SW 1271 (cell line): ENCODE measurements at regions not wholly inside any gene's neighbourhood (a gene's known extent, or its start where the extent isn't known, plus 50 kb on each side); places are given as distances from the start of the nearest gene placed in this dataset.
"Not testable (repeated sequence)": the region's sequence is repeated elsewhere in the genome, so short reads cannot be mapped to it uniquely, and the experiment has no call there.

Source experiments
- DNase-seq, 2 experiments: peaks; one replicate each; lab custom pipeline; 2025; lab: John Stamatoyannopoulos, UW

DNA sequence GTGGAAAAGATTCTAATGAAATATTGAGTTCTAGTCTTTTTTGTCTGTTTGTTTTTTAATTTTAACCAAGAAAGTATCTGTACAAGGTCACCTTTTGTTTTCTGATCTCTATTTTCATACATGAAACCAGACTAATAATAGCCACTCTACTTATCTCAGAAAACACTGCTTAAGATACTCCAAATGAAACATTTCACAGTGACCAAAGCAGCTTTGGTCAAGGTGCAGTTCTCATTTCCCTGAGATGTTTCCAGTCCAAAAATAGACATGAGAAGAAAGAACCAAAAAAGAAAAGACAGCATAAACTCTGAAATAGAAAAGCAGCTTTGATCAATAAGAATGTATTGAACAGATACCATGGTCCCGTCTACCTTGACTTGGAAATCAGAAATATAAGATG lies 782.8 kb downstream of the RAB28 start:
- DNase-seq = no peak

DNA sequence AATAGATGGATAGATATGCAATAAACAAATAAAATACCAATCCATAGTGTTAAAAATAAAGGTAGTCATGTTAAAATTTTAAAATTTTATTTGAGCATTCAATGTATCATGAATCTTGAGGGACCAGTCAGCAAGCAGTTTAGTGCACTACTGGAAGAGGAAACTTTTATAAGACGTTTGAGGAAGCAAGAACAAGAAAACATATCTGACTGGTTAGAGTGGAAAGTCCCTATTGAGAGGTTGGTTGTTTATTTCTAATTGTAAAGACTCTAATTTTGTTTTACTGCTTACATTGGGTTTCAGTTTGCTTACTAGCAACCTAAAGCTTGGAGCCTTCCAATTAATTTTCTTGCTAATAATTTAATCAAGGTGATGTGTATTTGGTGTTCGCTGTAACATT lies 786.2 kb downstream of the RAB28 start:
- DNase-seq = no peak

DNA sequence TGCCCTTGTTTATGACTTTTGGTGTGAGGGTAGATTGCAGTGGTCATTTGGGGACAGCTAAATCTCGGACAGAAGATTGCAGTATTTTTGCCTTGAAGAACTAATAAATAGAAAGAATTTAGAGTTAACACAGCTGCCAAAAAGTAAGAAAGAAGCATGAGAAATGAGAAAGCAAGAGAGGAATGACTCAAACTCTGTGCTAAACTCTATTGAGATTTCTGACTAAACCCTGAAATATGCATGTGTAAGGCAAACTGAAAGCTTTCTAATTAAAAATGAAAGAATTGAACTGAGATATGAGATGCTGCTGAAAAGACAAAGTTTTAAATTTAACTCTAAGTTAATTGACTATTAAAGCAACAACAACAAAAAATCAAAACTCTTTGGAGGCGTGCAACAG lies 791.3 kb downstream of the RAB28 start:
- no peak for DNase-seq

DNA sequence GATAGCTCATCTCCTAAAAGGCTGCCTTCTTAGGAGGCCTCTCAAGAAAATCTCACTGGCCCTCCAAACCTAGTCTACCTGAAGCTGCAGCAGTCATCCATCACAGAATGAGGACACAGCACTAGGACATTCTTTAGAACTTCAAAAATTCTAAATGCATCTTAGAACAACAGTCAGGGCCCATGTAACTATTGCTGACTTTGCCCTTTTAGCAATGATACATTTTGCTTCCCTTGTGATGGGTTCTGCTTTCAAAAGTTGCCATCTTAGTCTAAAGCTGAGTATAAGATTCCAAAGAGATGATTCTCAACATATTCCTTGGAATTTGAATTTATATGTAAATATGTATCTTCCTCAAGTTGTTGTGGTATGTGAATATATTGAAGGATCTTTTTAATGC lies 793.0 kb downstream of the RAB28 start:
- DNase-seq = no peak

DNA sequence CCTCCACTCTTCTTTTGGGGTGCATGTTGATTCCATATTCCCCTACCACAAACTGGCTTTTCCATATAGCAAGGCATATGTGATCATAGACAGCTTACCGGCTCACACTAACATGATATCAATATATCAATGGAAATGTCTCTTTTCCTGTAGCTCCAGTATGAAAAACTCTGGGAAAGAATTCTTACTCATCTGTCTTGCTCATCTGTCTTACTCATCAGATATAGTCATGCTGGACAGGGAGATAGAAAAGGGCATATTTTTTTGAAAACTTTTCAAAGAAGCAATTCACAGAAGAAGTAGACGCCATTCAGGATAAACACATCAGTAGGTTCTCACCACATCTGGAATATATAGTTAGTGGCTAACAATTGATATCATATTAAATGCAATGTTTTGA lies 794.7 kb downstream of the RAB28 start:
- DNase-seq = no peak

DNA sequence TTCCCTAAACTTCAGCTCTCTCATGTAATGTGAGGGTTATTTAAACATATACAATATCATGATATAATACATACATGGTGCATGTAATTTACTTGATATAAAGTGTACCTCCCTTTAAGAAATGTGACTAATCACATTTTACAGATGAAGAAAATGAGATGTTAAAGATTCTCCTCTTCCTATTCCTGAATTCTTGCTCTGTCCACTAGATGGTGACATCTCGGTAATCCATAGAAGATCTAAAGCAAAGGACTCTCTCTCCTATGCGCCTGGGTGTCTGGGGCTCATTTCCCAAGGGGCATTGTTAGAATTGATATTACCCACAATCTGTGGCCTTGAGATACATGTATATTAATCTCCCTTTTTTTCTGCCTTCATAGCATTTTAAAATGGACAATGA lies 804.9 kb downstream of the RAB28 start:
- DNase-seq = peak in 1 of 2 experiments; percentile 6

DNA sequence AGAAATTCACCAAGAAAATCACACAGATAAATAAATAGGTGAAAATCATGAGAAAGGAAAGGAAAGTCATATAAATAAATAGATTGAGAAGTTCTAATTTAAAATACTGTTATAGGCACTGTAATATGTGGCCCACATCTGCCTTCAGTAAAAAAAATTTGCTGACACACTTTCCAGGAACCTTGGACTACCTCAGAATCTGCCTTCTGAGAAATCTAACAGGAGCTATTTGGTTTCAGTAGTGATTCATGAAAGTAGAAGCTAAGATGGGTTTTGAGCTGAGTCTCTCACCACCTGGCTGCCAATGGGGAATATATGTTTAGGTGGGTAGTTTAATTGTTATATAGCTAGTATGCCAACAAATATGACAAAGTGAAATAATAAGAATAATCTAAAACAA lies 810.0 kb downstream of the RAB28 start:
- no peak for DNase-seq

DNA sequence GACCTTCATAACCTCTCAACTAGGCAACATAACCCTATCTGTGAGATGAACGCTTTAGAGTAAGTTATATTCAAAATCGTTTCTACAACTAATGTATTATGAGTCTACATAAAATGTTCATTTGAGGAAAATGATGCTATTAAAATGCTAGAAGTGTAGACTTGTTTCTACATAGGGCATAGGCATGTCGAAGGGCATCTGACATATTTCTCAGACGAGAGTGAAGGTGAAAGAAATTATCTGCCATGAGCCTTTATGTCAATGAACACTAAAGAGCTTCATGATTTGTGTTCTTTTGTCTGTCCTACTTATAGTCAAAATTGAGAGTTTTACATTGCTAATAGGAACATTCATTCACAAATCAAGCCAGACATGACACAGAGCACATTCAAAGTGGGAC lies 811.8 kb downstream of the RAB28 start:
- DNase-seq = no peak

DNA sequence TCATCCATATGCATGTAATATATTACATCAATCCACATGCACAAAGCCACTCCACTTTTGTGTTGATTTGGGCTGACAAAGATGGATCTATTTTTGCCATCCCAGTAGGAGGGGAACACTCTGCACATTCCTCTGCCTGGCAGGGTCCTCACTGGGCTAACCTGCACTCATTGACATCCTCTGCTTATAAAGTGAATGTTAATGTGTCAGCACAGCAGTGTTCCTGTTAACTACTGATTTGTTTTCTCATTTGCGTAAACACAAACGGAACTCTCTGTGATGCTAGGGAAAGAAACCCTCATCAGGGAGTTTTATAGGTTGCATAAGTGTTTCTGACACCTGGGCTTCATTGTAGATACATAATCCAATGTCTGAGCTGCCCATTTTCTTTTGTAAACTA lies 826.0 kb downstream of the RAB28 start:
- no peak for DNase-seq

DNA sequence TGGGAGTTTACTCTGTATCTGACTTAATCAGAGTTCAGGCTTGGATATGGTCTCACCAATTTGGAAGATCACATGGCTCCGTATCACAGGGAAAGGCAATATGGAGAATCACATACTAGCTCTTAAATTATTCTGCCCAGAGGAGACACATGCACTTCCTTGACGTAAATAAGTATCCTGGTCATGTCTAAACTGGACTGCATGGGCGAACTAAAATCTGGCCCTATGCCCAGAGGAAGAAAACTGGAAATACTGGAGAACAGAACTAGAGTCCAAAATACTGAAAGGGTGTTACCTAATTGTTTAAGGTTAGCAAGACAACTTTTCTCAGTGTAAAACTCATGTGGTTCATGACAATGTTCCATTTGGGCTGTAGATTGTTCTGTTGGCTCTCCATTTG lies 832.3 kb downstream of the RAB28 start:
- DNase-seq = no peak

DNA sequence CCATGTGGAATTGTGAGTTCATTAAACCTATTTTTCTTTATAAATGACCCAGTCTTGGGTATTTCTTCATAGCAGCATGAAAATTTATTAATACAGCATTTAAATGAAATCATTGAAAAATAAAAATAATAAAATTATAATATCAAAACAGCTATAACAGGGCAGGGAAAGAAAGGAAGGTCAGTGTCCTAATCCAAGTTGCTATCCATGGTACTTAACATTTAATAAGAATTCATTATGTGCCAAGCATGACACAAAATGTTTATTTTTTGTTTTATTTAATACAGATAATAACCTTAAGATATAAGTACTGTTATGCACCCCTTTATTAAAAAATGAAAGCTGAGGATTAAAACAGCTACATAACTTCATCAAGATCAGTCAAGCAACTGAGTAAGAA lies 838.4 kb downstream of the RAB28 start:
- no peak for DNase-seq

DNA sequence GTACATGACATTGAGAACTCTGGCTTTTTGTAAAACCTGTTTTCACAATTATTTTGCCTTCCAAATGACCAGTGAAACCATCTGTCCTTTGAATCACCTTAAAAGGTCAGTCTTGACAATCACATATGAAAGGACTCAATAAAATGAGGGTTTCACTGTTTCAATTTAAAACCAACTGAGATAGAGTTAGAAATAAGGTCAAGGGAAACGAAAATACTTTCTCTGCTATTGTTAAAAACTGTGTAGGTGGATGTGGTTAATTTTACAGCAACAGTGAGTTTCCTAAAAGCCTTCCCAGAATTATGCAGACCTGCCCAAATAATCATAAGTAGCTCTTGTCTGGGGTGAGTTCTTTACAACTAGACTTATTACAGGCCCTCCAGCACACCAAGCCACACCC lies 839.9 kb downstream of the RAB28 start:
- no peak for DNase-seq

DNA sequence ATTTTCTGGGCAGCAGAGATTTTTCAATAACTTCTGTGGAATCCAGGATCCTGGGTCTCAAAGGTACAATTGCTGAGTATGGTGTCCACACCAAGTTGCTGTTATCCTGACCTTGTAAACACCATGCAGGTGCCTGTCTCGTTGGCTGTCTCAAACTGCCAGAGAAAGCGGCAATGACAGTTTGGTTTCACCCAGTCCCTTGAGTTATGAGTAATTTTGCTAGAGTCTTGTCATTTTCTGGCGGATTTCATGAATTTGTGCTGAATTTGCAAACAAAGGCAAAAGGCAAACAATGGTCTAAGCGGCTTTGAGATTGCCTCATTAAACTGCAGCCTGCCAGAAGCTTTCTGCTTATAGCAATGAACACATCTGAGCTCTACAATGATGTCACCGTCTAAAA lies 847.9 kb downstream of the RAB28 start:
- DNase-seq = no peak

DNA sequence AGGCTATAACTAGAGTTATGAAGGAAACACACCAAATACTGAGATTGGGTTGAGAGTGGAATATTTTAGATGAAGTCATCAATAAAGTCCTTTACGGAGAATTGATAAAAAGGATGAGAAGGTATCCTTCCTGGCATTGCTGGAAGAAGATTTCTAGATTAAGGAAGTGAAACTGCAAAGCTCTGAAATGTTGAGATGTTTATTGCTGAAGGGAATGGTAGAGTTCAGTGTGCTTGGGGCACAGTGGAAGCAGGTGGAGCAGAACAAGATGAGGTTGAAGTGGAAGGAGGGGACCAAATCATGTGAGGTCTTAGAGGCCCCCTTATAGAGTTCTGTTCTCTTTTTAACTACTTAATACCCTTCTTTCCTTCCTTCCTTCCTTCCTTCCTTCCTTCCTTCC lies 848.5 kb downstream of the RAB28 start:
- no peak for DNase-seq

DNA sequence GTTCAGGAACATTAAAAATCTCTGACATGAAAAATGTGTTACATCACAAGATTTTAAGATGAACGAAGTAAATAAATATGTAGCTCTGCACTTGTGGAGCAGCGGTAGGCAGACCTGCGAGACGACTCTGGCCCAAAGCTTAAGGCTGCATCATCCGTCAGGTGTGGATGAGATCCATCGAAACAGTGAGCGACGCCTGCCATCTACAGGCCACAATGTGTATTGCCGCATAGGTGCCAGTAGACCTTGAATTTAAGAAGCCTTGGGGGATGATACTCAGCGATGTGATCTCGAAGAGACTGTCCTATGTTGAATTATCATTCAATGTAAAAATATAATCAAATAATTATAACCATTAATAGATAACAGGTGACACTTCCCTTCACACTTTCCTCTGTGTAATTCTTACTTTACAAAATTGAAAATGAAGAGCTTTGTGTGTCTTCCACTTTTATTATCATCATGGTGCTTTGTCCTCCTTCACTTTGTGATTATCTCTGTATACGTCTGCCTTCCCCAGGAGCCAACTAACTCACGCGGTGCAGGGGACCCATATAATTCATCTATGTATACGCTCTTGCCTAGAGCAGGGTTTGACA lies 851.0 kb downstream of the RAB28 start:
- peak in 1 of 2 experiments; percentile 49 for DNase-seq

DNA sequence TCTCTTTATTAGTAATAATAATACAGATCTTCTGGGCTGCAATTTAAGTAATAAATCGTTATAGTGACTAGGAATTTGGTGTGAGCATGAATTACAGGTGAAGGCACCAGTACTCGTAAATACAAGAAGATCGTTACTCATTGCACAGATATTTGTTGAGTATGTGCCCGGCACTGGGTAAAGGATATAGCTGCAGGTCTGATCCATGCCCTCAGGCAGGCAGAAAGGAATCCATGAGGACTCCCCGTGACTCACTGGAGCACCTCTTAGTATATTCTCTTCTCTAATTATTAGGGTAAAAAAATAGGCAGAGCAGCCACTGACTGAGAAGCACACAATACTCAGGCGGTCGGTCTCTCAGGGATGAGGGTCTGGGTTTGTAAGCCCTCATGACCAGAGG lies 868.3 kb downstream of the RAB28 start:
- DNase-seq = no peak

DNA sequence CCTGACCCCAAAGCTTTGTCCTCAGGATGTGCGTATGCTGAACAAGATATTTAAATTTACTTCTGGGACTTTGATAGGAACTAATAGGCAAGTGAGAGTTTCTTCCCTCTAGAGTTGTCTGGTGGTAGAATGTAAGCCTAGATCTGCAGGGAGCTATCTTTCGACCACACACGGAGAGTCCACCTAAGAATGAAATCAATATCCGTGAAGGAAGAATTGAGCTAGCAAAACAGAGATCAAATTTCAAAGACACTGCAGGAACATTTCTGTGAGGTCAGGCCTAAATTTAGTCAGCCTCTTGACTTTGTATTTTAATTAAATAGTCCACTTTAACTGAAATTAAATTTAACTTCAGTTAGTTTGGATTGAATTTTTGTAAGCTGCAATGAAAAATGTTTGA lies 871.3 kb downstream of the RAB28 start:
- DNase-seq = no peak

DNA sequence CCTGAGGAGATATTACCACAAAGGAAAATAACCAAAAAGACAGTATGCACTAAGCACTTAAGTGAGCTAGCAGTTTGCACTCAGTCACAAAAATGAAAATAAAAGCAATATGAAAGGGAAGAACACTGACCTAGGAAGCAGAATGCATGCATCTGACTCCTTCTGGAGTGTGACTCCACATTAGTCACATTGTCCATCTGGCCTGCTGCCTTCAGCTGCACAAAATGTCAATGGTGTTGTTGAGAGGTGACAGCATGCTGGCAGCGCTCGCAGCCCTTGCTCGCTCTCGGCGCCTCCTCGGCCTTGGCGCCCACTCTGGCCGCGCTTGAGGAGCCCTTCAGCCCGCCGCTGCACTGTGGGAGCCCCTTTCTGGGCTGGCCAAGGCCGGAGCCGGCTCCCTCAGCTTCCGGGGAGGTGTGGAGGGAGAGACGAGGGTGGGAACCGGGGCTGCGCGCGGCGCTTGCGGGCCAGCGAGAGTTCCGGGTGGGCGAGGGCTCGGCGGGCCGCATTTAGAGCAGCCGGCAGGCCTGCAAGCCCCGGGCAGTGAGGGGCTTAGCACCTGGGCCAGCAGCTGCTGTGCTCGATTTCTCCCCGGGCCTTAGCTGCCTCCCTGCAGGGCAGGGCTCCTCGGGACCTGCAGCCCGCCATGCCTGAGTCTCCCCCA lies 874.8 kb downstream of the RAB28 start:
- not testable (repeated sequence) for DNase-seq

DNA sequence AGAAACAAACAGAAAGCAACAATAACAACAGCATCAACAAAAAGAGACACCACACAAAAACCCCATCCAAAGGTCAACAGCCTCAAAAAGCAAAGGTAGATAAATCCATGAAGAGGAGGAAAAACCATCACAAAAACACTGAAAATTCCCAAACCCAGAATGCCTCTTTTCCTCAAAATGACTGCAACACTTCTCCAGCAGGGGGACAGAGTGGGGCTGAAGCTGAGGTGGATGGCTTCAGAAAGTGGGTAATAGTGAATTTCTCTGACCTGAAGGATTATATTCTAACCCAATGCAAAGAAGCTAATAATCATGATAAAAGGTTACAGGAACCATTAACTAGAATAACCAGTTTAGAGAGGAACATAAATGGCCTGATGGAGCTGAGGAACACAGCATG lies 888.2 kb downstream of the RAB28 start:
- no peak for DNase-seq

DNA sequence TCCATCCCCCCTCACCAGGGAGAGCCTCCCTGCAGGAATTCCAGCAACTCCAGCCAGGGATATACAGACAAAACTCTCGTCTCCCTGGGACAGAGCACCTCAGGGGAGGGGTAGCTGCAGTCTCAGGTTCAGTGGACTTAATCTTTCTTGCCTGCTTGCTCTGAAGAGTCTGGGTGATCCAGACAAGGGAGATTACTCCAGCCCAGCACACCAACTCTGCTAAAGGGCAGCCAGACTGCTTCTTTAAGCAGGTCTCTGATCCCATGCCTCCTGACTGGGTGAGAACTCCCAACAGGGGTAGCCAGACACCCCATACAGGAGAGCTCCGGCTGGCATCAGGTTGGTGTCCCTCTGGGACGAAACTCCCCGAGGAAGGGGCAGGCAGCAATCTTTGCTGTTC lies 888.7 kb downstream of the RAB28 start:
- no peak for DNase-seq

DNA sequence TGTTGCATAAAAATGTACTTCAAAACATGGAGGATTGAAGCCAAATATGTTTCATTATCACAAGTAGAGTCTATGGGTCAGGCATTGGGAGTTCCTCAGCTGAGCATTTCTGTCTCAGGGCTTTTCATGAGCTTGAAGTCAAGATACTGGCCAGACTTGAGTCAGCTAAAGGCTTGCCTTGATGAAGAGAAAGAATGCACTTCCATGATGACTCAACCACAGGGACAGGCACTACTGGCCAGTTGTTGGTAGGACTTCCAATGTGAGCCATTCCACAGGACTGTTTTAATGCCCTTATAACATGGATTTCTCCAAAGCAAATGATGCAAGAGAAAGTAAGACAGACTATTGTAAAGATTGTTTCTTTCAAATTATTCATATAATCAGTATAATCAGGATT lies 895.6 kb downstream of the RAB28 start:
- DNase-seq = no peak

DNA sequence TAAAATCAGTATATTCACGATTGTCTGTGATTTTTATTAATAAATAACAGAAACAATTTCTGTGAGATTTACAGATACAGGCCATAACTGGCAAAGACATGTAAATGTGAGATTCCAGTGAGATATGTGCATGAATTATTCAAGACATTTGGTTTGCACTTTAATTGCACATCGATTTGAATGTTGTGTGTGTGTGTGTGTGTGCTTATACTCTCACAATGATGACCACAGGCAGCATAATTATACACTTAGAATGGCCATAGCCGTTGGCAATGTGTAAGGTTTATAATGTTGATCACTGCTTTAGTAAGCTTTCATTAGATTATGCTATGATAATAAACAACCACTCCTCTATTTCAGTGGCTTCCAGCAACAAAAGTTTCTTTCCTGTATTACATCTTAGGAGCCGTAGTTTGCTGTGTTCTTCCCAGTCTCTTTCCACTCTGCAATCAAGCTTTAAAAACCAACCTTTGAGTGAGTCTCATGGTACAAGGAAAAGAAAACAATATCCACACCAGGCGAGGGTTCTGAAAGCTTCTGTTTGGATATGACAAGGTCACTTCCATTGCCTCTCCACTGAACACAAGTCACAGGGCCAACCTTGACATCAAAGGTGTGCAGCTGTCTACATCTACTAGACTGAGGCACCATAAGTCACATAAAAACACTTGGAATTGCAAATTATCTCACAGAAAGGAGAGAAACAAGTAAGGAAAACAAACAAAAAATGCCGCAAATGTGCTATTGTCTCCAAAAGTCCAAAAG lies 897.7 kb downstream of the RAB28 start:
- no peak for DNase-seq

DNA sequence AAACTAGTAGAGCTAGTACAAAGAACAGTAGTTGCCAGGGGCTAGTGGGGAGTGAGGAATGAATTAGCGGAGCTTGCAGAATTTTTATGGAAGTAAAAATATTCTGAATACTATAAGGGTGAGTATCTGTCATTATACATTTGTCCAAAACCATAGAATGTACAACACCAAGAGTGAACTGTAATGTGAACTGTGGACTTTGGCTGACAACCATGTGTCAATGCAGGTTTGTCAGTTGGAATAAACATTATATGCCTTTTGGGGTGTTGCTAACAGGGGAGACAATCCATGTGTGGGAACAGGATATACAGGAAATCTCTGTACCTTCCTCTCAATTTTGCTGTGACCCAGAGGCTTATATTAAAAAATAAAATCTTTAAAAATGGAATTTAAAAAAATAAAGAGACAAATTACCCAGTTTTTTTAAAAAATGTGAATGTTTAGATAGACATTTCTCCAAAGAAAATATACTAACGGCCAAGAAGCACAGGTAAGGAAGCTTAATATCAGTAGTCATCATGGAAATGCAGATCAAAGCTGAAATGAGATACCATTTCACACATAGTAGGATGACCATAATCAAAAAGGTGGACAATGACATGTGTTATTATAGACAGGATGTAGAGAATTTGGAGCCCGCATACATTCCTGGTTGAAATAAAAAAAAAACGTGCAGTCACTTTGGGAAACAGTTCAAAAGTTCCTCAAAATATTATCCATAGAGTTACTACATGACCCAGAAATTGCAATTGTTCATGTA lies 899.8 kb downstream of the RAB28 start:
- DNase-seq = no peak
